ENCODE measurements at regions not wholly inside any gene's neighbourhood (a gene's known extent, or its start where the extent isn't known, plus 50 kb on each side); places are given as distances from the start of the nearest gene placed in this dataset.

DNA sequence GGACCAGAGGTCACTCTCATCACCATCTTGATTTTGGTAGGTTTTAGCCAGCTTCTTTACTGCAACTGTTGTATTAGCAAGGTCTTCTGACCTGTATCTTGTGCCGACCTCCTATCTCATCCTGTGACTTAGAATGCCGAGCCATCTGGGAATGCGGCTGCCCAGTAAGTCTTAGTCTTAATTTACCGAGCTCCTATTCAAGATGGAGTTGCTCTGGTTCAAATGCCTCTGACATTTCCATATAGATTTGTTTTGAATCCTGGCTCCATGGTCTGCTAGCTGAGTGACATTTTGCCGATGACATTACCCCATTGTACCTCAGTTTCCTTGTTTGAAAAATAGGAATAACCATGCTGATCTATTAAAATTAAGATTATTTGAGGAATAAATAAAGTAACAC, 193.9 kb upstream of the HMCN1 start:
- Histone ChIP-seq H3K36me3 (ENCODE audit: control insufficient read depth in 2 of 2, extremely low read depth in 1 of 2, insufficient read depth in 2 of 2, low read length in 2 of 2) (no peaks in the 10 kb centered on the region), H3K27ac (ENCODE audit: insufficient read depth, low read depth, low read length) (no peak overlapping the region), H3K79me2 (ENCODE audit: control insufficient read depth, insufficient read depth, low read length) (no peaks in the 10 kb centered on the region), H3K4me1 (ENCODE audit: control insufficient read depth, extremely low read depth, insufficient read depth, low read length) (no peaks in the 10 kb centered on the region), H3K4me3 (replicated peaks in 1 of 3; ENCODE audit: insufficient read depth in 1 of 3, low read depth in 1 of 3, low read length in 3 of 3) (no peak overlapping the region), H3K9me1 (replicated peaks; ENCODE audit: control insufficient read depth, extremely low read depth, insufficient read depth, low read length) (no peaks in the 10 kb centered on the region), H3K9me3 (replicated peaks; ENCODE audit: control insufficient read depth, insufficient read depth, low read length) (no peaks in the 10 kb centered on the region), H2AFZ (ENCODE audit: low read depth, low read length) (no peak overlapping the region), H4K20me1 (replicated peaks; ENCODE audit: control insufficient read depth, extremely low read depth, insufficient read depth, low read length) (no peaks in the 10 kb centered on the region), H3K4me2 (ENCODE audit: insufficient read depth, low read length) (no peak overlapping the region), H3K27me3 (ENCODE audit: control insufficient read depth in 2 of 2, insufficient read depth in 2 of 2, low read length in 2 of 2) (no peaks in the 10 kb centered on the region), H3K9ac (replicated peaks; ENCODE audit: extremely low read depth, insufficient read depth, low read length) (no peak overlapping the region)
- ChIA-PET CTCF (interaction anchor here (0.9 kb wide), 1 partner anchor 141 kb away, joined by 4 read pairs; no protein-coding TSS in a partner anchor), POLR2A (no interaction called here)
- BruUV-seq (replicated peaks) = no TSS peak
- TF ChIP-seq POLR2AphosphoS5 (IDR thresholded peaks at IDR 0.05; ENCODE audit: insufficient read depth, low read depth, low read length) (no peak), JUN (IDR thresholded peaks at IDR 0.05; ENCODE audit: borderline replicate concordance, insufficient read depth, insufficient read length, low read depth) (no peak), MYC (IDR thresholded peaks at IDR 0.05; ENCODE audit: low read depth, low read length) (no peak)
- TF ChIP-seq, protein P1, sequence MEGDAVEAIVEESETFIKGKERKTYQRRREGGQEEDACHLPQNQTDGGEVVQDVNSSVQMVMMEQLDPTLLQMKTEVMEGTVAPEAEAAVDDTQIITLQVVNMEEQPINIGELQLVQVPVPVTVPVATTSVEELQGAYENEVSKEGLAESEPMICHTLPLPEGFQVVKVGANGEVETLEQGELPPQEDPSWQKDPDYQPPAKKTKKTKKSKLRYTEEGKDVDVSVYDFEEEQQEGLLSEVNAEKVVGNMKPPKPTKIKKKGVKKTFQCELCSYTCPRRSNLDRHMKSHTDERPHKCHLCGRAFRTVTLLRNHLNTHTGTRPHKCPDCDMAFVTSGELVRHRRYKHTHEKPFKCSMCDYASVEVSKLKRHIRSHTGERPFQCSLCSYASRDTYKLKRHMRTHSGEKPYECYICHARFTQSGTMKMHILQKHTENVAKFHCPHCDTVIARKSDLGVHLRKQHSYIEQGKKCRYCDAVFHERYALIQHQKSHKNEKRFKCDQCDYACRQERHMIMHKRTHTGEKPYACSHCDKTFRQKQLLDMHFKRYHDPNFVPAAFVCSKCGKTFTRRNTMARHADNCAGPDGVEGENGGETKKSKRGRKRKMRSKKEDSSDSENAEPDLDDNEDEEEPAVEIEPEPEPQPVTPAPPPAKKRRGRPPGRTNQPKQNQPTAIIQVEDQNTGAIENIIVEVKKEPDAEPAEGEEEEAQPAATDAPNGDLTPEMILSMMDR (IDR thresholded peaks at IDR 0.05; ENCODE audit: extremely low read depth in 1 of 2, insufficient read depth in 1 of 2, low read depth in 1 of 2, low read length in 2 of 2) = no peak
- dilution Hi-C loops (cut with MboI; ENCODE audit: extremely low pct_ligation_motif_present, low sequenced_read_pairs) (no loop called here), intact Hi-C loops (cut with micrococcal nuclease) (no loop called here)
- DNase-seq (ENCODE audit: low read depth, low spot score) = no peak
- no peak for FAIRE-seq

DNA sequence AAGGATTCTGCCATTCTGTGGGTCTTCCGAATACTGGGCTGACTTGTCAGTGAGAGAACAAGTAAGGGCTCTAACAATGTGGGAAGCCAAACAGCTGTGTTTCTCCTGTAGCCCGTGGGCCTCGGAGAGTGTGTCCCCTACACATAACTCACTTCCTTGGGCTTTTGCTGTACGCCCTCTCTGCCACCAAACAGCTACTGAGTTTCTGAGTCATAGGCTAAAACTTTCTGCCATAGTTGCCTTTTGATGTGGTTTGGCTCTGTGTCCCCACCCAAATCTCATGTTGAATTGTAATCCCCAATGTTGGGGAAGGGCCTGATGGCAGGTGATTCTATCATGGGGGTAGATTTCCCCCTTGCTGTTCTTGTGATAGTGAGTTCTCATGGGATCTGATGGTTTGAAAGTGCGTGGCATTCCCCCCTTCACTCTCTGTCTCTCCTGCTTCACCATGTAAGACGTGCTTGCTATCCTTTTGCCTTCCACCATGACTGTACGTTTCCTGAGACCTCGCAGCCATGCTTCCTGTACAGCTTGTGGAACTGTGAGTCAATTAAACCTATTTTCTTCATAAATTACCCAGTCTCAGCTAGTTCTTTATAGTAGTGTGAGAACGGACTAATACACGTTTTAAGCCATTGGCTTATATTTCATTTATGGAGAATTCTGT, 194.8 kb upstream of the HMCN1 start:
- dilution Hi-C loops (cut with MboI; ENCODE audit: extremely low pct_ligation_motif_present, low sequenced_read_pairs) = no loop called here
- Histone ChIP-seq H3K4me2 (ENCODE audit: insufficient read depth, low read length) (no peak overlapping the region), H3K9me1 (replicated peaks; ENCODE audit: control insufficient read depth, extremely low read depth, insufficient read depth, low read length) (no peaks in the 10 kb centered on the region), H3K9me3 (replicated peaks; ENCODE audit: control insufficient read depth, insufficient read depth, low read length) (no peaks in the 10 kb centered on the region), H3K27ac (ENCODE audit: insufficient read depth, low read depth, low read length) (no peak overlapping the region), H3K9ac (replicated peaks; ENCODE audit: extremely low read depth, insufficient read depth, low read length) (no peak overlapping the region), H4K20me1 (replicated peaks; ENCODE audit: control insufficient read depth, extremely low read depth, insufficient read depth, low read length) (no peaks in the 10 kb centered on the region), H3K4me3 (replicated peaks in 1 of 3; ENCODE audit: insufficient read depth in 1 of 3, low read depth in 1 of 3, low read length in 3 of 3) (no peak overlapping the region), H3K4me1 (ENCODE audit: control insufficient read depth, extremely low read depth, insufficient read depth, low read length) (peaks cover 3% of the 10 kb centered on the region), H3K27me3 (ENCODE audit: control insufficient read depth in 2 of 2, insufficient read depth in 2 of 2, low read length in 2 of 2) (no peaks in the 10 kb centered on the region), H3K36me3 (ENCODE audit: control insufficient read depth in 2 of 2, extremely low read depth in 1 of 2, insufficient read depth in 2 of 2, low read length in 2 of 2) (no peaks in the 10 kb centered on the region), H3K79me2 (ENCODE audit: control insufficient read depth, insufficient read depth, low read length) (no peaks in the 10 kb centered on the region), H2AFZ (ENCODE audit: low read depth, low read length) (no peak overlapping the region)
- FAIRE-seq (no peak), DNase-seq (ENCODE audit: low read depth, low spot score) (no peak)
- BruUV-seq (replicated peaks) = no TSS peak
- ChIA-PET CTCF (interaction anchor here (0.9 kb wide), 1 partner anchor 141 kb away, joined by 4 read pairs; no protein-coding TSS in a partner anchor), POLR2A (no interaction called here)
- intact Hi-C loops (cut with micrococcal nuclease) = no loop called here
- TF ChIP-seq FOS (IDR thresholded peaks at IDR 0.05; ENCODE audit: borderline replicate concordance, insufficient read depth, low read length) (no peak), GATA2 (IDR thresholded peaks at IDR 0.05; ENCODE audit: insufficient read depth, insufficient read length, low read depth, low read length) (no peak), POLR2A (IDR thresholded peaks at IDR 0.05; ENCODE audit: low read depth, low read length) (no peak), POLR2AphosphoS5 (IDR thresholded peaks at IDR 0.05; ENCODE audit: insufficient read depth, low read depth, low read length) (no peak), EZH2 (IDR thresholded peaks at IDR 0.05; ENCODE audit: borderline replicate concordance, low read depth, low read length, severe bottlenecking) (no peak), MYC (IDR thresholded peaks at IDR 0.05; ENCODE audit: low read depth, low read length) (no peak), JUN (IDR thresholded peaks at IDR 0.05; ENCODE audit: borderline replicate concordance, insufficient read depth, insufficient read length, low read depth) (no peak)
- TF ChIP-seq, protein P2, sequence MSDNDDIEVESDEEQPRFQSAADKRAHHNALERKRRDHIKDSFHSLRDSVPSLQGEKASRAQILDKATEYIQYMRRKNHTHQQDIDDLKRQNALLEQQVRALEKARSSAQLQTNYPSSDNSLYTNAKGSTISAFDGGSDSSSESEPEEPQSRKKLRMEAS (IDR thresholded peaks at IDR 0.05; ENCODE audit: insufficient read depth, insufficient read length) = no peak
- TF ChIP-seq, protein P1 (IDR thresholded peaks at IDR 0.05; ENCODE audit: extremely low read depth in 1 of 2, insufficient read depth in 1 of 2, low read depth in 1 of 2, low read length in 2 of 2) = no peak

All from endothelial cell of umbilical vein (primary cell).